ENCODE measurements at regions not wholly inside any gene's neighbourhood (a gene's known extent, or its start where the extent isn't known, plus 50 kb on each side); places are given as distances from the start of the nearest gene placed in this dataset.
"Not testable (repeated sequence)": the region's sequence is repeated elsewhere in the genome, so short reads cannot be mapped to it uniquely, and the experiment has no call there.

- H3K27me3 ChIP-seq (replicated peaks; ENCODE audit: insufficient read depth); H3K27ac ChIP-seq; H3K9me3 ChIP-seq; DNase-seq (ENCODE audit: low spot score); H3K4me3 ChIP-seq; H3K36me3 ChIP-seq; ATAC-seq (ENCODE audit: insufficient number of reproducible peaks, low FRiP score, low read depth); H3K4me1 ChIP-seq (ENCODE audit: control insufficient read depth in 1 of 2, low read depth in 2 of 2): not testable (repeated sequence)
- TF ChIP-seq CTCF (IDR thresholded peaks at IDR 0.05), result peak; percentile 50
These were observed 178.5 kb downstream of the NPIPB11 start for GRCh38 chr16:29227751-29228663.

- Histone ChIP-seq H3K27ac (no peak overlapping the region), H3K9me3 (no peaks in the 10 kb centered on the region), H3K27me3 (replicated peaks; ENCODE audit: insufficient read depth) (no peaks in the 10 kb centered on the region), H3K4me3 (no peak overlapping the region), H3K4me1 (ENCODE audit: control insufficient read depth in 1 of 2, low read depth in 2 of 2) (no peaks in the 10 kb centered on the region), H3K36me3 (no peaks in the 10 kb centered on the region)
- ATAC-seq (ENCODE audit: insufficient number of reproducible peaks, low FRiP score, low read depth) (no peak), DNase-seq (ENCODE audit: low spot score) (no peak)
- no peak for TF ChIP-seq CTCF (IDR thresholded peaks at IDR 0.05)
These were observed 179.7 kb downstream of the NPIPB11 start for GRCh38 chr16:29226782-29227181.

GRCh38 chr16:29224675-29225074 lies 181.8 kb downstream of the NPIPB11 start:
- not testable (repeated sequence) for H3K4me3 ChIP-seq; H3K9me3 ChIP-seq; ATAC-seq (ENCODE audit: insufficient number of reproducible peaks, low FRiP score, low read depth); DNase-seq (ENCODE audit: low spot score); H3K4me1 ChIP-seq (ENCODE audit: control insufficient read depth in 1 of 2, low read depth in 2 of 2); H3K27ac ChIP-seq; H3K36me3 ChIP-seq; H3K27me3 ChIP-seq (replicated peaks; ENCODE audit: insufficient read depth)

- not testable (repeated sequence) for H3K9me3 ChIP-seq; ATAC-seq (ENCODE audit: insufficient number of reproducible peaks, low FRiP score, low read depth); H3K4me1 ChIP-seq (ENCODE audit: control insufficient read depth in 1 of 2, low read depth in 2 of 2); H3K36me3 ChIP-seq; H3K4me3 ChIP-seq; H3K27ac ChIP-seq; H3K27me3 ChIP-seq (replicated peaks; ENCODE audit: insufficient read depth); DNase-seq (ENCODE audit: low spot score)
These were observed 183.9 kb downstream of the NPIPB11 start for GRCh38 chr16:29222615-29223014.

- DNase-seq (ENCODE audit: low spot score); H3K4me3 ChIP-seq; H3K27me3 ChIP-seq (replicated peaks; ENCODE audit: insufficient read depth); H3K27ac ChIP-seq; ATAC-seq (ENCODE audit: insufficient number of reproducible peaks, low FRiP score, low read depth); H3K9me3 ChIP-seq; H3K36me3 ChIP-seq; H3K4me1 ChIP-seq (ENCODE audit: control insufficient read depth in 1 of 2, low read depth in 2 of 2): not testable (repeated sequence)
These were observed 184.5 kb downstream of the NPIPB11 start for GRCh38 chr16:29222008-29222407.

GRCh38 chr16:29221281-29221955 lies 185.1 kb downstream of the NPIPB11 start:
- not testable (repeated sequence) for H3K27me3 ChIP-seq (replicated peaks; ENCODE audit: insufficient read depth); H3K36me3 ChIP-seq; DNase-seq (ENCODE audit: low spot score); H3K4me1 ChIP-seq (ENCODE audit: control insufficient read depth in 1 of 2, low read depth in 2 of 2); H3K9me3 ChIP-seq; H3K4me3 ChIP-seq; ATAC-seq (ENCODE audit: insufficient number of reproducible peaks, low FRiP score, low read depth); H3K27ac ChIP-seq

GRCh38 chr16:29220647-29221191 lies 185.8 kb downstream of the NPIPB11 start:
- H3K27me3 ChIP-seq (replicated peaks; ENCODE audit: insufficient read depth); H3K4me1 ChIP-seq (ENCODE audit: control insufficient read depth in 1 of 2, low read depth in 2 of 2); H3K27ac ChIP-seq; ATAC-seq (ENCODE audit: insufficient number of reproducible peaks, low FRiP score, low read depth); H3K9me3 ChIP-seq; H3K36me3 ChIP-seq; DNase-seq (ENCODE audit: low spot score): not testable (repeated sequence)
- peak overlapping the region; percentile 54 for H3K4me3 ChIP-seq

- H3K4me3 ChIP-seq, result peak overlapping the region; percentile 54
- DNase-seq (ENCODE audit: low spot score); H3K4me1 ChIP-seq (ENCODE audit: control insufficient read depth in 1 of 2, low read depth in 2 of 2); ATAC-seq (ENCODE audit: insufficient number of reproducible peaks, low FRiP score, low read depth); H3K9me3 ChIP-seq; H3K36me3 ChIP-seq; H3K27me3 ChIP-seq (replicated peaks; ENCODE audit: insufficient read depth); H3K27ac ChIP-seq: not testable (repeated sequence)
These were observed 186.4 kb downstream of the NPIPB11 start for GRCh38 chr16:29219966-29220646.

- H3K9me3 ChIP-seq; DNase-seq (ENCODE audit: low spot score); H3K27ac ChIP-seq; H3K36me3 ChIP-seq; ATAC-seq (ENCODE audit: insufficient number of reproducible peaks, low FRiP score, low read depth); H3K27me3 ChIP-seq (replicated peaks; ENCODE audit: insufficient read depth); H3K4me3 ChIP-seq; H3K4me1 ChIP-seq (ENCODE audit: control insufficient read depth in 1 of 2, low read depth in 2 of 2): not testable (repeated sequence)
These were observed 186.9 kb downstream of the NPIPB11 start for GRCh38 chr16:29219562-29219961.

GRCh38 chr16:29218649-29219048 lies 187.9 kb downstream of the NPIPB11 start:
- H3K27me3 ChIP-seq (replicated peaks; ENCODE audit: insufficient read depth); H3K4me1 ChIP-seq (ENCODE audit: control insufficient read depth in 1 of 2, low read depth in 2 of 2); H3K9me3 ChIP-seq; ATAC-seq (ENCODE audit: insufficient number of reproducible peaks, low FRiP score, low read depth); DNase-seq (ENCODE audit: low spot score); H3K36me3 ChIP-seq; H3K27ac ChIP-seq: not testable (repeated sequence)
- peak overlapping the region; percentile 28 for H3K4me3 ChIP-seq

Measured in thoracic aorta (tissue), 2 donors.